Sciatic nerve (tissue), 2 donors: ENCODE measurements at regions not wholly inside any gene's neighbourhood (a gene's known extent, or its start where the extent isn't known, plus 50 kb on each side); places are given as distances from the start of the nearest gene placed in this dataset.

Experiments used
- ATAC-seq: fragments of 200-7000 bp; cut with Tn5 transposase; one replicate; pipeline ENCODE4 v1.9.1; 2020; ENCODE audit warnings: mild to moderate bottlenecking, moderate library complexity
- DNase-seq: peaks from one replicate; pipeline ENCODE4 v3.0.0-alpha.2; 2020; ENCODE audit warnings: low spot score
- intact Hi-C: fragments of 100-400 bp; cut with DNase I; formaldehyde crosslinking; loops from one replicate; pipeline ENCODE4 v1.14.2; 2022
- donor health status: DM: no; HTN: no; CAD: no.
- donor health status: DM: no; HTN: no; CAD: no.

DNA sequence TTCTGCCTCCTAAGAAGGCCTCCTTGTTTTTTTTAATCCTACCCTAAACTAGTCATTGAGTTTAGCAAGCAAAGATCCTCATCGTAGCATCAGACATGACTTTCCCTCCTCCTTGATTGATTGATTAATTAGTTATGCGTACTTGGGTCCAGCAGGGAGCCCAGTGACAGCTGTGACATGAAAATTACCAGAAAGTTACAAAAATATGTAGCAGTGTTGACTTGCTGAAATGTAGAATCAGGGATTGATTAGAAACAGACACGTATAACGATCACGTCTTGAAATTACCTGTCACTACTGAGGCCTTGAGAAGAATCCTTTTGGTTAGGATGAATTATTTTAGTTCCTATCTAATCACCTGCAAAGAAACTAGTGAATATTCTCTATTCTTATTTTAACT, 167.4 kb upstream of the MPPED2 start:
- intact Hi-C loops = no loop called here
- DNase-seq (no peak), ATAC-seq (no peak)

DNA sequence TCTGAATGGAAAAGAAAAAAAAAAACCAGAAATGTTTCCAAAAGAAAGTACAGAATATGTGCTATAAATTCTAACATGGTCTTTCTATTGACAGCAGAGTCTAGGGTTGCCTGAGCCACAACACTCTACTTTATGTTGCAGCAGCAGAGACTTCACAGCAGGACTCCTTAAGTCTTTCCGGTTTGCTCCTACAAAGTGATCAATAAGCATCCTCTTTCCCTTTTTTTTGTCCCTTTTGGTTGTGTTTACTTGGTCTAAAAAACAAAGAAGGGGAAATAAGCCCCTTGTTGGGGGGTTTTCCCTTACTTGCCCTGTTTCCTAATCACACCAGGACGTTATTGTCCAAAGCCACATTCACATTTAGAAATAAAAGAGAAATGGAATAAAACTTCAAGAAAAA, 163.1 kb upstream of the MPPED2 start:
- intact Hi-C loops = no loop called here
- no peak for ATAC-seq
- DNase-seq = no peak

- intact Hi-C loops = no loop called here
- DNase-seq (no peak), ATAC-seq (no peak)
Observed at GRCh38 chr11:30741039-30741550, 154.9 kb upstream of the MPPED2 start.

DNA sequence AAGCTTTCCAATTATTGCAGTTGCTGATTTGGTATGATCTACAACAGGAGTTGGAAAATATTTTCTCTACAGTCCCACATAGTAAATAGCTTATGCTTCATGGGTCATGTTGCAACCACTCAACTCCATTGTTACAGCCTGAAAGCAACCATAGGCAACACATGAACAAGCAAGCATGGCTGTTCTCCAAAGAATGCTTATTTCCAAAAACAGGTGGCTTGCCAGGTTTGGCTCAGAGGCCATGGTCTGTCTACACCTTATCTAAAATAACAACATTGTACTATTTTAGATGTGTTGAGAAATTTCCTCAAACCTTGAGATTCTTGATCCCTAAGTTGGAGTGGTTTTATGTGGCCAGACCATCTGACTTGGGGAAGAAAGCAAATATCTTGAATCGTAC, 153.9 kb upstream of the MPPED2 start:
- intact Hi-C loops = no loop called here
- ATAC-seq = no peak
- no peak for DNase-seq

DNA sequence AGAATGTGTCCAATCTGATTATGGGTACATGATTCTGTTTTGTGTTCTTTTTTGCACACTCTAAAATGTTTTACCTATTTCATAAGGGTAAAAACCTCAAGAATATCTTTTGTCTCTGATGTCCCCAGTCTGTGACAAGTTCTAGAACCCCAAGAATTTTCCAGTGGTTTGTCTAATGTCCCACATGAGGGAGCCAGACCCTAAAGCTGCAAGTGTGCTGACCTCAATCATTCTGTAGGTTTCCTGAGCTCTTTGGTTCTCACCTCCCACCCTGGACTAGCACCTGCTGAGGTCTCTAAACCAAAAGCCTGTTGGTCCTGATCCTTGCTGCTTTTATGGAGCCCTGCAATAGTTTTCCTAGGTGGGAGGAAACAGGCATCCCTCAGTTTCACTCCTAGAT, 149.8 kb upstream of the MPPED2 start:
- intact Hi-C loops = no loop called here
- ATAC-seq (no peak), DNase-seq (no peak)

DNA sequence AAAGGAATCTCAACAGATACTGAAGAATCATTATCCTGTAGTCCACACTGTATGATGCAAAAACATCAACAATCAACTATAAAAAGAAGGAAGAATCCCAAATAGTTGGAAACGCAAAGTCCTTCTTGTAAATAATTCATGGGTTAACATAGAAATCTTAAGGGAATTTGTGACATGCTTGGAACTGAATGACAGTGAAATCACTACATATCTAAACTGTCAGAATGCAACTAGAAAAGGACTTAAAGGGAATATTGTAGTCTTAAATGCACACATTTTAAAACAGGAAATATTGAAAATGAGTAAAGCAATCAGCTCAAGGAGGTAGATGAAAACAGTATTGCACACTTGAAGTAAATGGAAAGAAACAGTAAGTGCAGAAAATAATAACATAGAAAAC, 147.6 kb upstream of the MPPED2 start:
- intact Hi-C loops = no loop called here
- no peak for ATAC-seq
- DNase-seq = no peak

DNA sequence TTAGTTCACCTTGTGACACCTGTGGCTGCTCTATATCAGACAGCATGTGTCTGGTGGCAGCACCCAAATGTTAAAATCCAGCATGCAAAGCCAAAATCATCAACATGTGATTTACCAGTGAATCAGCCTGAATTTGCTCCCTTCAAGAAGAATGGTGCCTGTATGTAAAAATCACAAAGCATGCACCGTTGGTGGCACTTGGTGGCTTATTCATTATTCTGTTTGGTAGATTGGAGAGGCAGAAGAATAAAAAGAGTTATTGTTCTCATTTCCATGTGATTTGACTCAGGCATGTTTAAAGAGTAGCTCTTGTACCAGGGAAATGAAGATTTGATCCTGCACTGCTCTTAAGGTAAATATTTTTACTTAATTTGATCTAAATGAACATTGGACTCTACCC, 143.9 kb upstream of the MPPED2 start:
- DNase-seq (no peak), ATAC-seq (no peak)
- intact Hi-C loops = no loop called here

- intact Hi-C loops = no loop called here
- no peak for DNase-seq
- no peak for ATAC-seq
Observed at GRCh38 chr11:30729187-30729713, 143.1 kb upstream of the MPPED2 start.

- DNase-seq (no peak), ATAC-seq (no peak)
- intact Hi-C loops = no loop called here
Observed at GRCh38 chr11:30725645-30726195, 139.6 kb upstream of the MPPED2 start.

DNA sequence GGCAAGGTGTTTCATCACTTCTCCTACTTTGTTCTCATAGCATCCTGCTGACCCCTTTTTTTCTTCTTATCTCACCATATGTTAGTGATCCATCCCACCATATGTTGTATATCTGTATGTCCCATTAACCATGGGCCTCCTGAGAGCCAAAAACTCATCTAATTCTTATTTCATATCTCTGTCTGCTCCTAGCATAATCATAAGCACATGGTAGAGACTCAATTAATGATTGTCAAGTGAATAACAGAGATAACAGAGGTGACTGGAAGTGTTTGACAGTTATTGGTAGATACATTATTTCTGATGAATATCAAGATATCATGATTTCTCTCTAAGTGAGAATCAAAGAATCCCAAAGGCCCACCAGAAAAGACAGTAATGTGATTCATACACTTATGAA, 138.1 kb upstream of the MPPED2 start:
- ATAC-seq = no peak
- DNase-seq = no peak
- intact Hi-C loops = no loop called here

GRCh38 chr11:30719371-30719770, 133.2 kb upstream of the MPPED2 start:
- ATAC-seq (no peak), DNase-seq (no peak)
- intact Hi-C loops = no loop called here

DNA sequence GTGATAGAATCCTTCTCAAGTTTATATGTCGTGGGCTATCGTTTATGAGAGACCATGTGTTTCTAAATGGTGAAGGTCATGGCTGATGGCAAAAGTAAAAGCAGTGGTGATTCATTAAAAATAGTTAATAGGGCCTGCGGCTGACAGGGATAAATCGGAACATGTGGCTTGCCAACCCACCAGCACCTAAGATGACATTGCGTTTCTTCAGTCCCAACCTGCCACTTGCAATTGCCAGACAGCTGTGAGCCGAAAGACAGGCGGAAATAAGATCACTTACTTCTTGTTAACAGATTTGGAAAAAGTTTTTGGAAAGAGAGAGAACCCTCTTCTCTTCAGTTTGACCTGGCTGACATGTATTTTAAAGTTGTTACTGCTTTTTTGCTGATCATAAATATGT, 131.5 kb upstream of the MPPED2 start:
- intact Hi-C loops = no loop called here
- DNase-seq = no peak
- ATAC-seq = no peak

- intact Hi-C loops = no loop called here
- ATAC-seq = no peak
- DNase-seq = no peak
Observed at GRCh38 chr11:30717009-30717408, 130.9 kb upstream of the MPPED2 start.

DNA sequence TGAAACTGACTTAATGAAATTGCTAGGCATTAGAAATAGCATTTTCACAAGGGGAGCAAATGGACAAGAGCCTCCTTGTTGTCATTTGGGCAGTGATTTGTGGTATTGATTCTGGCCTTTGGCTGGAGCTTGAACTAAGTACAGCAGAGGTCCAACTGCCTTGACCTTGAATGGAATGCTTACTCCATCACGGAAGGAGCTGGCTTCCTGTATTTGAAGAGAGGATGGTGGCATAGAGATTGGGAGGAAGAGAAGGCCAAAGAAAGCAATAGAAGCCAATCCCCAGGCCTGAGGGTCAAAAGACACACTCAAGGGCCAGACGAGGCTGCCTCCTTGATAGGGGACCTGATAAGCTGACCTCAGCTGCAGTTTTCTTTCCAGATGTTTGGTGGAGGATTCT, 126.6 kb upstream of the MPPED2 start:
- intact Hi-C loops = no loop called here
- DNase-seq (no peak), ATAC-seq (peak; percentile 53)

GRCh38 chr11:30710221-30710620, 124.1 kb upstream of the MPPED2 start:
- peak; percentile 85 for ATAC-seq

GRCh38 chr11:30707110-30707509, 121.0 kb upstream of the MPPED2 start:
- intact Hi-C loops = no loop called here
- ATAC-seq (no peak), DNase-seq (no peak)

More at GRCh38 chr11:30710221-30710620, 124.1 kb upstream of the MPPED2 start:
- intact Hi-C loops = no loop called here
- no peak for DNase-seq

GRCh38 chr11:30705913-30706675, 119.9 kb upstream of the MPPED2 start:
- intact Hi-C loops = no loop called here
- no peak for DNase-seq
- no peak for ATAC-seq

- intact Hi-C loops = no loop called here
- no peak for DNase-seq
- no peak for ATAC-seq
Observed at GRCh38 chr11:30698425-30698824, 112.3 kb upstream of the MPPED2 start.

DNA sequence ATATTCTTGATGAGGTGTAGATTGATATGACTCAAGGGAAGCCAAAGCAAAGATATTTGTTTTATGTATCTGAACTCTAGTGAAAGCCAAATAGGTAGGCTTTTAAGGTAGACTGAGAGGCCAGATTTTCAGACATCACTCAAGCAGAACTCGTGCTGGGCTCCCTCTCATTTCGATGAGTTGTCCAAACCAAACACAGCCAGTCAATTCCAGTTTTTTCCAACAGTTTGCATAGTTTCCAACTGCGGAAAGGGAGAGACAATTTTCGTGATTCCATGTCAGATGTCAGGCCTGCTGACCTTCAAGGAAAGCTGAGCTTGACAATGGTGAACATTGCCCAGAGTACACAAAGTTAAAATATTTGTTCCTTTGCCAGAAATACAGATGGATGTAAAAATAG, 110.9 kb upstream of the MPPED2 start:
- DNase-seq = no peak
- intact Hi-C loops = no loop called here
- peak; percentile 70 for ATAC-seq

GRCh38 chr11:30684772-30685171, 98.6 kb upstream of the MPPED2 start:
- ATAC-seq = no peak
- intact Hi-C loops = no loop called here
- DNase-seq = no peak

DNA sequence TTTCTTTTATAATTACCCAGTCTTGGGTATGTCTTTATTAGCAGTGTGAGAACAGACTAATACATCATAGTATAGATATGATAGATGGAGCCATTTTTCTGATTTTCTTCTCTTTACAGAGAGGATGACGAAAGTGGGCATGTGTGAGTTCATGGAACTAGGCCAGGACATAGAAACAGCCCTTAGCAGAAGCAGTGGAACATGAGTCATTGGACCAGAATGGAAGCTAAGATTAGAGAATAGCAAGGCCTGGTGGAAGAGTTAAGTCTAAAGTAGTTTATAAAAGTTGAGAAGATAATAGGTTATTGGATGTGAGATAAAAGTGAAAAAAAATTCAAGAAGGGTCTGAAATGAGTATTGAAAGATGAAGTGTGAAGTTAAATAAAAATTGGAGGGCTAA, 97.0 kb upstream of the MPPED2 start:
- no peak for DNase-seq
- intact Hi-C loops = no loop called here
- ATAC-seq = no peak
